ENCODE measurements at regions not wholly inside any gene's neighbourhood (a gene's known extent, or its start where the extent isn't known, plus 50 kb on each side); places are given as distances from the start of the nearest gene placed in this dataset.

DNA sequence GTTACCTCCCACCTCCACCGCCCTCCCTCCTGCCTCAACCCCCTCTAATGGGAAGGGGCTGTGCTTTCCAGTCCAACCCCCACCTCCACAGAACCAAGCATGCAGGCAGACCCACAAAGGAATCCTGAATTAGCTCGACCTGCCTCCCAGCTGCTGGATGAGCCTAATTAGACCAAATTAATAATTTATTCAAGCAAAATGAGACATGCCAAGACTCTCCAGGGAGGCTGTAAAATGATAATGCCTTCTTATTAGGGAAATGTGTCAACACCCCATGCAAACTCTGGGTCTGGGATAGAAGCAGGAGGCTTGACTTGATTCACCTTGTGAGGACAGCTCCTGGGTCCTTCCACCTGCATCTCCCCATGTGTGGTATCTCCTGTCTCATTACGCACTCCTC is 59.4 kb upstream of the HMGXB4 start:
- 49% methylated on average over 3 of the region's 3 CpGs for WGBS
- Histone ChIP-seq H3K9me3 (ENCODE audit: control insufficient read depth in 4 of 4, low read length in 3 of 4) (no peaks in the 10 kb centered on the region), H3K4me3 (ENCODE audit: low read depth in 1 of 3, low read length in 3 of 3) (no peak overlapping the region), H3K9ac (ENCODE audit: low read depth in 1 of 2, low read length in 2 of 2) (no peak overlapping the region), H3K36me3 (ENCODE audit: control insufficient read depth in 4 of 4, insufficient read depth in 3 of 4, low read depth in 1 of 4, low read length in 3 of 4) (no peaks in the 10 kb centered on the region), H3K4me1 (ENCODE audit: control insufficient read depth in 4 of 4, insufficient read depth in 4 of 4, low read length in 3 of 4) (no peaks in the 10 kb centered on the region), H3K27me3 (ENCODE audit: control insufficient read depth in 4 of 4, insufficient read depth in 4 of 4, low read length in 3 of 4) (peaks cover 0 to 2% (median 0%) of the 10 kb centered on the region in 4 donors), H3K27ac (ENCODE audit: low read depth in 1 of 2, low read length in 2 of 2) (no peak overlapping the region)
- DNase-seq (ENCODE audit: low spot score): peak; percentile 13
- TF ChIP-seq EGR1 (IDR thresholded peaks at IDR 0.05; ENCODE audit: low read depth in 2 of 2): no peak
- TF ChIP-seq, protein P1, sequence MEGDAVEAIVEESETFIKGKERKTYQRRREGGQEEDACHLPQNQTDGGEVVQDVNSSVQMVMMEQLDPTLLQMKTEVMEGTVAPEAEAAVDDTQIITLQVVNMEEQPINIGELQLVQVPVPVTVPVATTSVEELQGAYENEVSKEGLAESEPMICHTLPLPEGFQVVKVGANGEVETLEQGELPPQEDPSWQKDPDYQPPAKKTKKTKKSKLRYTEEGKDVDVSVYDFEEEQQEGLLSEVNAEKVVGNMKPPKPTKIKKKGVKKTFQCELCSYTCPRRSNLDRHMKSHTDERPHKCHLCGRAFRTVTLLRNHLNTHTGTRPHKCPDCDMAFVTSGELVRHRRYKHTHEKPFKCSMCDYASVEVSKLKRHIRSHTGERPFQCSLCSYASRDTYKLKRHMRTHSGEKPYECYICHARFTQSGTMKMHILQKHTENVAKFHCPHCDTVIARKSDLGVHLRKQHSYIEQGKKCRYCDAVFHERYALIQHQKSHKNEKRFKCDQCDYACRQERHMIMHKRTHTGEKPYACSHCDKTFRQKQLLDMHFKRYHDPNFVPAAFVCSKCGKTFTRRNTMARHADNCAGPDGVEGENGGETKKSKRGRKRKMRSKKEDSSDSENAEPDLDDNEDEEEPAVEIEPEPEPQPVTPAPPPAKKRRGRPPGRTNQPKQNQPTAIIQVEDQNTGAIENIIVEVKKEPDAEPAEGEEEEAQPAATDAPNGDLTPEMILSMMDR (IDR thresholded peaks at IDR 0.05; ENCODE audit: low read depth, low read length, missing input control): no peak
- TF ChIP-seq GABPA (IDR thresholded peaks at IDR 0.05 in 1 of 2, conservative IDR thresholded peaks at IDR 0.05 in 1 of 2): no peak
- TF ChIP-seq TAF1 (conservative IDR thresholded peaks at IDR 0.05): no peak
- no peak for TF ChIP-seq MAX (IDR thresholded peaks at IDR 0.05)
- TF ChIP-seq JUND (IDR thresholded peaks at IDR 0.05): no peak
- no peak for TF ChIP-seq FOXA1 (IDR thresholded peaks at IDR 0.05)
- no peak for TF ChIP-seq RAD21 (IDR thresholded peaks at IDR 0.05)
- TF ChIP-seq RXRA (IDR thresholded peaks at IDR 0.05): no peak
- TF ChIP-seq YY1 (IDR thresholded peaks at IDR 0.05): no peak
- no peak for TF ChIP-seq FOXA2 (IDR thresholded peaks at IDR 0.05)
- TF ChIP-seq HNF4A (conservative IDR thresholded peaks at IDR 0.05): no peak
- no peak for TF ChIP-seq REST (IDR thresholded peaks at IDR 0.05)
- TF ChIP-seq SP1 (IDR thresholded peaks at IDR 0.05): no peak
- TF ChIP-seq, protein P2, sequence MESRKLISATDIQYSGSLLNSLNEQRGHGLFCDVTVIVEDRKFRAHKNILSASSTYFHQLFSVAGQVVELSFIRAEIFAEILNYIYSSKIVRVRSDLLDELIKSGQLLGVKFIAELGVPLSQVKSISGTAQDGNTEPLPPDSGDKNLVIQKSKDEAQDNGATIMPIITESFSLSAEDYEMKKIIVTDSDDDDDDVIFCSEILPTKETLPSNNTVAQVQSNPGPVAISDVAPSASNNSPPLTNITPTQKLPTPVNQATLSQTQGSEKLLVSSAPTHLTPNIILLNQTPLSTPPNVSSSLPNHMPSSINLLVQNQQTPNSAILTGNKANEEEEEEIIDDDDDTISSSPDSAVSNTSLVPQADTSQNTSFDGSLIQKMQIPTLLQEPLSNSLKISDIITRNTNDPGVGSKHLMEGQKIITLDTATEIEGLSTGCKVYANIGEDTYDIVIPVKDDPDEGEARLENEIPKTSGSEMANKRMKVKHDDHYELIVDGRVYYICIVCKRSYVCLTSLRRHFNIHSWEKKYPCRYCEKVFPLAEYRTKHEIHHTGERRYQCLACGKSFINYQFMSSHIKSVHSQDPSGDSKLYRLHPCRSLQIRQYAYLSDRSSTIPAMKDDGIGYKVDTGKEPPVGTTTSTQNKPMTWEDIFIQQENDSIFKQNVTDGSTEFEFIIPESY (IDR thresholded peaks at IDR 0.05): no peak
- no peak for TF ChIP-seq HNF4G (IDR thresholded peaks at IDR 0.05)
- no peak for TF ChIP-seq NR2F2 (IDR thresholded peaks at IDR 0.05)

DNA sequence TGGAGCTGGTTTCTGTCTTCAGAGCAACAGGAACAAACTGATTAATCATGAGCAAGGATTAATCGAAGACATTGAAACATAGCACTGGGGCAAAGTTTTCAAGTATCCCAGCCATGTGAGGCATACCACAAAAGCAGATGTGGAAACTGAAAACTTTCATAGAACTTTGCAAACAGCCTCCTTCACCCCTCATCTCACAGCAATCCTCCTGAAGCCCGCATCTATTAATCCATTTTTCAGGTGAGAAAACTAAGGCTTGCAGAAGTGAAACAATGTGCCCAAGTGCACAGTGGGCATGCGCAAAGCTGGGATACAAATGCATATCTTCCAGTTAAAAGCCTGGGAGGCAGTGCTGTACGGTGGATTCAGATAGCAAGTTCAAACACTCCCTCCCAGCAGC is 58.6 kb upstream of the HMGXB4 start:
- no peak overlapping the region for H3K4me3 ChIP-seq (ENCODE audit: low read depth in 1 of 3, low read length in 3 of 3)
- no peaks in the 10 kb centered on the region for H3K4me1 ChIP-seq (ENCODE audit: control insufficient read depth in 4 of 4, insufficient read depth in 4 of 4, low read length in 3 of 4)
- H3K27me3 ChIP-seq (ENCODE audit: control insufficient read depth in 4 of 4, insufficient read depth in 4 of 4, low read length in 3 of 4): peaks cover 0 to 2% (median 0%) of the 10 kb centered on the region in 4 donors
- 65% methylated on average over 4 of the region's 4 CpGs for WGBS
- H3K9me3 ChIP-seq (ENCODE audit: control insufficient read depth in 4 of 4, low read length in 3 of 4): no peaks in the 10 kb centered on the region
- peak; percentile 21 for DNase-seq (ENCODE audit: low spot score)
- no peak overlapping the region for H3K27ac ChIP-seq (ENCODE audit: low read depth in 1 of 2, low read length in 2 of 2)
- H3K9ac ChIP-seq (ENCODE audit: low read depth in 1 of 2, low read length in 2 of 2): no peak overlapping the region
- H3K36me3 ChIP-seq (ENCODE audit: control insufficient read depth in 4 of 4, insufficient read depth in 3 of 4, low read depth in 1 of 4, low read length in 3 of 4): no peaks in the 10 kb centered on the region
- TF ChIP-seq NR2F2 (IDR thresholded peaks at IDR 0.05) (no peak), RAD21 (IDR thresholded peaks at IDR 0.05) (no peak), REST (IDR thresholded peaks at IDR 0.05) (no peak), FOXA2 (IDR thresholded peaks at IDR 0.05) (no peak), YY1 (IDR thresholded peaks at IDR 0.05) (no peak), SP1 (IDR thresholded peaks at IDR 0.05) (no peak), EGR1 (IDR thresholded peaks at IDR 0.05; ENCODE audit: low read depth in 2 of 2) (no peak), MAX (IDR thresholded peaks at IDR 0.05) (no peak), JUND (IDR thresholded peaks at IDR 0.05) (no peak), GABPA (IDR thresholded peaks at IDR 0.05 in 1 of 2, conservative IDR thresholded peaks at IDR 0.05 in 1 of 2) (no peak), HNF4G (IDR thresholded peaks at IDR 0.05) (no peak)
- TF ChIP-seq, protein P1 (IDR thresholded peaks at IDR 0.05; ENCODE audit: low read depth, low read length, missing input control): no peak

All from liver (tissue), 8 donors.